ENCODE measurements at regions not wholly inside any gene's neighbourhood (a gene's known extent, or its start where the extent isn't known, plus 50 kb on each side); places are given as distances from the start of the nearest gene placed in this dataset.
"Not testable (repeated sequence)": the region's sequence is repeated elsewhere in the genome, so short reads cannot be mapped to it uniquely, and the experiment has no call there.

GRCh38 chr3:87706176-87706575, 352.6 kb downstream of the CGGBP1 start:
- no peak for DNase-seq

- no peak for DNase-seq
Measured at GRCh38 chr3:87702600-87702999, 356.2 kb downstream of the CGGBP1 start.

GRCh38 chr3:87696124-87697013, 362.4 kb downstream of the CGGBP1 start:
- DNase-seq = no peak

GRCh38 chr3:87694678-87695077, 364.1 kb downstream of the CGGBP1 start:
- DNase-seq = no peak

- DNase-seq = no peak
Measured at GRCh38 chr3:87691109-87691508, 367.7 kb downstream of the CGGBP1 start.

GRCh38 chr3:87678984-87679660, 379.7 kb downstream of the CGGBP1 start:
- DNase-seq = not testable (repeated sequence)

GRCh38 chr3:87674397-87675161, 384.2 kb downstream of the CGGBP1 start:
- no peak for DNase-seq

- no peak for DNase-seq
Measured at GRCh38 chr3:87673132-87673531, 385.7 kb downstream of the CGGBP1 start.

GRCh38 chr3:87654184-87654583, 377.8 kb upstream of the POU1F1 start:
- no peak for DNase-seq

GRCh38 chr3:87653138-87653537, 376.8 kb upstream of the POU1F1 start:
- not testable (repeated sequence) for DNase-seq

- DNase-seq = no peak
Measured at GRCh38 chr3:87634426-87634825, 358.0 kb upstream of the POU1F1 start.

- no peak for DNase-seq
Measured at GRCh38 chr3:87627316-87627715, 350.9 kb upstream of the POU1F1 start.

GRCh38 chr3:87626546-87626945, 350.2 kb upstream of the POU1F1 start:
- no peak for DNase-seq

- no peak for DNase-seq
Measured at GRCh38 chr3:87625876-87626275, 349.5 kb upstream of the POU1F1 start.

GRCh38 chr3:87624860-87625259, 348.5 kb upstream of the POU1F1 start:
- no peak for DNase-seq

GRCh38 chr3:87621667-87622066, 345.3 kb upstream of the POU1F1 start:
- no peak for DNase-seq

GRCh38 chr3:87615506-87615905, 339.1 kb upstream of the POU1F1 start:
- no peak for DNase-seq

GRCh38 chr3:87614998-87615397, 338.6 kb upstream of the POU1F1 start:
- no peak for DNase-seq

GRCh38 chr3:87607234-87607633, 330.9 kb upstream of the POU1F1 start:
- no peak for DNase-seq

GRCh38 chr3:87595798-87596197, 319.4 kb upstream of the POU1F1 start:
- no peak for DNase-seq

GRCh38 chr3:87581240-87581639, 304.9 kb upstream of the POU1F1 start:
- DNase-seq = no peak

GRCh38 chr3:87576752-87577151, 300.4 kb upstream of the POU1F1 start:
- no peak for DNase-seq

- no peak for DNase-seq
Measured at GRCh38 chr3:87575550-87575949, 299.2 kb upstream of the POU1F1 start.

GRCh38 chr3:87568331-87568730, 291.9 kb upstream of the POU1F1 start:
- no peak for DNase-seq
